Neural cell (in vitro differentiated cells): ENCODE measurements at regions not wholly inside any gene's neighbourhood (a gene's known extent, or its start where the extent isn't known, plus 50 kb on each side); places are given as distances from the start of the nearest gene placed in this dataset.

ENCODE experiments used
- H2AFZ ChIP-seq: fragments of 200-600, 300-800 bp; sonication (generic), shearing (Covaris generic); 2 replicates; pipeline ENCODE4 v1.6.0; 2014; ENCODE audit warnings: low read depth, mild to moderate bottlenecking, antibody characterized with exemption, low read length, moderate library complexity
- H3F3A ChIP-seq: fragments of 200-600 bp; shearing (Covaris generic); 2 replicates; pipeline ENCODE4 v1.6.1; 2016; ENCODE audit warnings: mild to moderate bottlenecking, moderate library complexity, mixed read lengths, antibody characterized with exemption, low read length; ENCODE audit not compliant: insufficient read depth, poor library complexity, severe bottlenecking
- H3K27ac ChIP-seq: fragments of 200-600, 300-800 bp; sonication (generic), shearing (Covaris generic); 2 replicates; pipeline ENCODE4 v1.5.1; 2014; ENCODE audit warnings: mild to moderate bottlenecking, low read length, moderate library complexity
- H3K27me3 ChIP-seq: fragments of 300-800, 200-600 bp; sonication (generic), shearing (Covaris generic); 2 replicates; pipeline ENCODE4 v1.6.0; 2014; ENCODE audit warnings: mild to moderate bottlenecking, low read depth, low read length, moderate library complexity; ENCODE audit not compliant: insufficient read depth
- H3K36me3 ChIP-seq: fragments of 300-800, 200-600 bp; sonication (generic), shearing (Covaris generic); 2 replicates; pipeline ENCODE4 v1.5.1; 2014; ENCODE audit warnings: mild to moderate bottlenecking, antibody characterized with exemption, low read length, moderate library complexity; ENCODE audit not compliant: insufficient read depth
- H3K4me2 ChIP-seq: fragments of 300-800, 200-600 bp; sonication (generic), shearing (Covaris generic); 2 replicates; pipeline ENCODE4 v1.6.0; 2014; ENCODE audit warnings: mild to moderate bottlenecking, low read length
- H3K4me3 ChIP-seq: fragments of 300-800, 200-600 bp; sonication (generic), shearing (Covaris generic); 2 replicates; pipeline ENCODE4 v1.5.1; 2014; ENCODE audit warnings: mild to moderate bottlenecking, low read length, moderate library complexity
- H3K79me2 ChIP-seq: fragments of 200-600 bp; shearing (Covaris generic); replicated peaks from 2 replicates; pipeline ENCODE4 v1.6.0; 2014; ENCODE audit warnings: mild to moderate bottlenecking, low read length, moderate library complexity; ENCODE audit not compliant: insufficient read depth
- H3K9ac ChIP-seq: fragments of 300-800, 200-600 bp; sonication (generic), shearing (Covaris generic); 2 replicates; pipeline ENCODE4 v1.6.1; 2016; ENCODE audit warnings: mild to moderate bottlenecking, low read length, mixed read lengths
- H3K9me2 ChIP-seq: fragments of 200-600 bp; shearing (Covaris generic); 2 replicates; pipeline ENCODE4 v1.6.1; 2016; ENCODE audit warnings: mild to moderate bottlenecking, low read length, mixed read lengths; ENCODE audit not compliant: insufficient read depth
- H3K9me3 ChIP-seq: fragments of 200-600, 300-800 bp; sonication (generic), shearing (Covaris generic); 2 replicates; pipeline ENCODE4 v1.6.1; 2016; ENCODE audit warnings: mild to moderate bottlenecking, mixed run types, low read length, moderate library complexity, mixed read lengths
- H4K20me1 ChIP-seq: fragments of 200-600 bp; shearing (Covaris generic); 2 replicates; pipeline ENCODE4 v1.6.1; 2016; ENCODE audit warnings: mild to moderate bottlenecking, mixed run types; ENCODE audit not compliant: insufficient read depth
- EP300 ChIP-seq: fragments of 450-650 bp; conservative IDR thresholded peaks from 2 replicates; pipeline ENCODE4 v1.6.1; 2014; ENCODE audit warnings: antibody characterized with exemption, mild to moderate bottlenecking, moderate library complexity; ENCODE audit not compliant: poor library complexity, severe bottlenecking
- EZH2 ChIP-seq: fragments of 200-600, 300-800 bp; shearing (Covaris generic), sonication (generic); IDR thresholded peaks from 2 replicates; pipeline ENCODE4 v1.6.1; 2014; ENCODE audit warnings: antibody characterized with exemption, low read length, borderline replicate concordance, mild to moderate bottlenecking; ENCODE audit not compliant: insufficient read depth, poor library complexity, severe bottlenecking
- MXI1 ChIP-seq: fragments of 450-650 bp; conservative IDR thresholded peaks from 2 replicates; pipeline ENCODE4 v1.6.1; 2014; ENCODE audit warnings: antibody characterized with exemption, mild to moderate bottlenecking; ENCODE audit not compliant: poor library complexity, severe bottlenecking
- POLR2AphosphoS5 ChIP-seq: IDR thresholded peaks from 2 replicates; pipeline ENCODE4 v1.6.1; 2012
- RAD21 ChIP-seq: fragments of 450-650 bp; conservative IDR thresholded peaks from 2 replicates; pipeline ENCODE4 v1.6.1; 2014; ENCODE audit warnings: antibody characterized with exemption, mild to moderate bottlenecking, moderate library complexity
- SMC3 ChIP-seq: fragments of 450-650 bp; conservative IDR thresholded peaks from 2 replicates; pipeline ENCODE4 v1.6.1; 2014; ENCODE audit warnings: antibody characterized with exemption, mild to moderate bottlenecking, moderate library complexity; ENCODE audit not compliant: poor library complexity
- TAF1 ChIP-seq: IDR thresholded peaks from 2 replicates; pipeline ENCODE4 v1.6.1; 2012; ENCODE audit warnings: low read depth
- TF ChIP-seq, protein P1 (sequence below): IDR thresholded peaks from 2 replicates; pipeline ENCODE4 v1.6.1; 2012; ENCODE audit warnings: borderline replicate concordance
- TF ChIP-seq, protein P2 (sequence below): fragments of 450-650 bp; IDR thresholded peaks from 2 replicates; pipeline ENCODE4 v1.5.1; 2014; ENCODE audit warnings: antibody characterized with exemption, mild to moderate bottlenecking, moderate library complexity; ENCODE audit not compliant: poor library complexity, severe bottlenecking

DNA sequence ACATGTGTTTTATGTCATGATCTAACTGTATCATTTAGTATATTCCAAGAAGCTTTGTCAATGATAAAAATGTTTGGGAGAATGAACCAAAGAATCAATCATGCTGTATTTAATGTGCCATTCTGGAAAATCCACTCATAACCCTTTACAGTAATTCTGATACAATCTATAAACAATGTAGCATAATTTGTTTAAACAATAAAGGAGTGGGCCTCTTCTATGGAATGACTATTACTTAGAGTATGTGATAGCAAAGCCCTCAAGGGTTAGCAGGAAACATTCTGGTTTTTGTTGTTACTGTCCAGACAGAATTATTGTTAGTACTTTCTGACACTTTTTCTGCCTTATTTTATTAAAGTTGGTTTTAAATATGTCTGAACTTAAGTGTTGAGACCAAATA is 1073.1 kb downstream of the SLITRK5 start:
- no peak overlapping the region for H2AFZ ChIP-seq
- H3F3A ChIP-seq: no peaks in the 10 kb centered on the region
- H3K9ac ChIP-seq: no peak overlapping the region
- H3K4me2 ChIP-seq: no peak overlapping the region
- H3K79me2 ChIP-seq: no peaks in the 10 kb centered on the region
- H3K4me3 ChIP-seq: no peak overlapping the region
- no peaks in the 10 kb centered on the region for H3K9me3 ChIP-seq
- no peaks in the 10 kb centered on the region for H3K36me3 ChIP-seq
- no peak for TF ChIP-seq EZH2
- TF ChIP-seq MXI1: no peak
- TF ChIP-seq SMC3: no peak
- TF ChIP-seq TAF1: no peak
- TF ChIP-seq POLR2AphosphoS5: no peak
- no peak for TF ChIP-seq EP300
- TF ChIP-seq RAD21: no peak
- TF ChIP-seq, protein P1, sequence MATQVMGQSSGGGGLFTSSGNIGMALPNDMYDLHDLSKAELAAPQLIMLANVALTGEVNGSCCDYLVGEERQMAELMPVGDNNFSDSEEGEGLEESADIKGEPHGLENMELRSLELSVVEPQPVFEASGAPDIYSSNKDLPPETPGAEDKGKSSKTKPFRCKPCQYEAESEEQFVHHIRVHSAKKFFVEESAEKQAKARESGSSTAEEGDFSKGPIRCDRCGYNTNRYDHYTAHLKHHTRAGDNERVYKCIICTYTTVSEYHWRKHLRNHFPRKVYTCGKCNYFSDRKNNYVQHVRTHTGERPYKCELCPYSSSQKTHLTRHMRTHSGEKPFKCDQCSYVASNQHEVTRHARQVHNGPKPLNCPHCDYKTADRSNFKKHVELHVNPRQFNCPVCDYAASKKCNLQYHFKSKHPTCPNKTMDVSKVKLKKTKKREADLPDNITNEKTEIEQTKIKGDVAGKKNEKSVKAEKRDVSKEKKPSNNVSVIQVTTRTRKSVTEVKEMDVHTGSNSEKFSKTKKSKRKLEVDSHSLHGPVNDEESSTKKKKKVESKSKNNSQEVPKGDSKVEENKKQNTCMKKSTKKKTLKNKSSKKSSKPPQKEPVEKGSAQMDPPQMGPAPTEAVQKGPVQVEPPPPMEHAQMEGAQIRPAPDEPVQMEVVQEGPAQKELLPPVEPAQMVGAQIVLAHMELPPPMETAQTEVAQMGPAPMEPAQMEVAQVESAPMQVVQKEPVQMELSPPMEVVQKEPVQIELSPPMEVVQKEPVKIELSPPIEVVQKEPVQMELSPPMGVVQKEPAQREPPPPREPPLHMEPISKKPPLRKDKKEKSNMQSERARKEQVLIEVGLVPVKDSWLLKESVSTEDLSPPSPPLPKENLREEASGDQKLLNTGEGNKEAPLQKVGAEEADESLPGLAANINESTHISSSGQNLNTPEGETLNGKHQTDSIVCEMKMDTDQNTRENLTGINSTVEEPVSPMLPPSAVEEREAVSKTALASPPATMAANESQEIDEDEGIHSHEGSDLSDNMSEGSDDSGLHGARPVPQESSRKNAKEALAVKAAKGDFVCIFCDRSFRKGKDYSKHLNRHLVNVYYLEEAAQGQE: no peak
- TF ChIP-seq, protein P2, sequence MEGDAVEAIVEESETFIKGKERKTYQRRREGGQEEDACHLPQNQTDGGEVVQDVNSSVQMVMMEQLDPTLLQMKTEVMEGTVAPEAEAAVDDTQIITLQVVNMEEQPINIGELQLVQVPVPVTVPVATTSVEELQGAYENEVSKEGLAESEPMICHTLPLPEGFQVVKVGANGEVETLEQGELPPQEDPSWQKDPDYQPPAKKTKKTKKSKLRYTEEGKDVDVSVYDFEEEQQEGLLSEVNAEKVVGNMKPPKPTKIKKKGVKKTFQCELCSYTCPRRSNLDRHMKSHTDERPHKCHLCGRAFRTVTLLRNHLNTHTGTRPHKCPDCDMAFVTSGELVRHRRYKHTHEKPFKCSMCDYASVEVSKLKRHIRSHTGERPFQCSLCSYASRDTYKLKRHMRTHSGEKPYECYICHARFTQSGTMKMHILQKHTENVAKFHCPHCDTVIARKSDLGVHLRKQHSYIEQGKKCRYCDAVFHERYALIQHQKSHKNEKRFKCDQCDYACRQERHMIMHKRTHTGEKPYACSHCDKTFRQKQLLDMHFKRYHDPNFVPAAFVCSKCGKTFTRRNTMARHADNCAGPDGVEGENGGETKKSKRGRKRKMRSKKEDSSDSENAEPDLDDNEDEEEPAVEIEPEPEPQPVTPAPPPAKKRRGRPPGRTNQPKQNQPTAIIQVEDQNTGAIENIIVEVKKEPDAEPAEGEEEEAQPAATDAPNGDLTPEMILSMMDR: no peak
- no peaks in the 10 kb centered on the region for H4K20me1 ChIP-seq
- no peaks in the 10 kb centered on the region for H3K27me3 ChIP-seq
- no peak overlapping the region for H3K27ac ChIP-seq
- H3K9me2 ChIP-seq: no peaks in the 10 kb centered on the region

DNA sequence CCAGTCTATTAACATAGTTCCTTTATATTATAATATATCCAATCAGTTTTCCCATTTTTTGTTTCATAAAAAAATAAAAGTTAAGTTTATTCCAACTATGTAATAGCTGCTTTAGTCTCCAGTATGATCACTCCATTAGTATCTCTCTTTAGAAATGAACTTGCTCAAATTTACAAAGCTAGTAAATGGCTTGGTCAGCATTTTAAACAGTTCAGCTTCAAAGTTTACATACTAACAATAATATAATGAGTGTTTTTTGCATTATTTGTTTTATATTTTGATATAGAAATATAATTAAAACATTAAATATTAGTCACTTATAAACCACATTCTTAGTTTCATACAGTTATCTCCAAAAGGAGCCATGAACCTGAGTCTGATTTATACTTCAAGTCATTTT is 1073.8 kb downstream of the SLITRK5 start:
- H3K27me3 ChIP-seq: no peaks in the 10 kb centered on the region
- no peak overlapping the region for H2AFZ ChIP-seq
- no peak for TF ChIP-seq SMC3
- no peak for TF ChIP-seq MXI1
- no peak for TF ChIP-seq EZH2
- TF ChIP-seq POLR2AphosphoS5: no peak
- TF ChIP-seq EP300: no peak
- no peak for TF ChIP-seq RAD21
- TF ChIP-seq, protein P1: no peak
- TF ChIP-seq, protein P2: no peak
- no peak for TF ChIP-seq TAF1
- no peak overlapping the region for H3K4me3 ChIP-seq
- no peak overlapping the region for H3K4me2 ChIP-seq
- H3F3A ChIP-seq: no peaks in the 10 kb centered on the region
- H4K20me1 ChIP-seq: no peaks in the 10 kb centered on the region
- no peak overlapping the region for H3K9ac ChIP-seq
- H3K9me2 ChIP-seq: no peaks in the 10 kb centered on the region
- H3K79me2 ChIP-seq: no peaks in the 10 kb centered on the region
- no peak overlapping the region for H3K27ac ChIP-seq
- H3K36me3 ChIP-seq: no peaks in the 10 kb centered on the region
- no peaks in the 10 kb centered on the region for H3K9me3 ChIP-seq
